Omental fat pad (tissue), 3 donors: ENCODE measurements at regions not wholly inside any gene's neighbourhood (a gene's known extent, or its start where the extent isn't known, plus 50 kb on each side); places are given as distances from the start of the nearest gene placed in this dataset.

Source experiments
- ATAC-seq: fragments of 150-250 bp; one replicate; pipeline ENCODE4 v1.9.1; 2016; ENCODE audit warnings: mild to moderate bottlenecking, moderate library complexity; ENCODE audit not compliant: low FRiP score
- DNase-seq: peaks from one replicate; pipeline ENCODE4 v3.0.0-alpha.2; 2019; ENCODE audit warnings: low spot score
- TF ChIP-seq, protein P1 (sequence below), 3 donors: fragments of 450-650 bp; IDR thresholded peaks; one replicate each; pipeline ENCODE4 v1.5.1; 2016 to 2017; ENCODE audit warnings: antibody characterized with exemption in 3 of 3, mild to moderate bottlenecking in 3 of 3, moderate library complexity in 2 of 3

DNA sequence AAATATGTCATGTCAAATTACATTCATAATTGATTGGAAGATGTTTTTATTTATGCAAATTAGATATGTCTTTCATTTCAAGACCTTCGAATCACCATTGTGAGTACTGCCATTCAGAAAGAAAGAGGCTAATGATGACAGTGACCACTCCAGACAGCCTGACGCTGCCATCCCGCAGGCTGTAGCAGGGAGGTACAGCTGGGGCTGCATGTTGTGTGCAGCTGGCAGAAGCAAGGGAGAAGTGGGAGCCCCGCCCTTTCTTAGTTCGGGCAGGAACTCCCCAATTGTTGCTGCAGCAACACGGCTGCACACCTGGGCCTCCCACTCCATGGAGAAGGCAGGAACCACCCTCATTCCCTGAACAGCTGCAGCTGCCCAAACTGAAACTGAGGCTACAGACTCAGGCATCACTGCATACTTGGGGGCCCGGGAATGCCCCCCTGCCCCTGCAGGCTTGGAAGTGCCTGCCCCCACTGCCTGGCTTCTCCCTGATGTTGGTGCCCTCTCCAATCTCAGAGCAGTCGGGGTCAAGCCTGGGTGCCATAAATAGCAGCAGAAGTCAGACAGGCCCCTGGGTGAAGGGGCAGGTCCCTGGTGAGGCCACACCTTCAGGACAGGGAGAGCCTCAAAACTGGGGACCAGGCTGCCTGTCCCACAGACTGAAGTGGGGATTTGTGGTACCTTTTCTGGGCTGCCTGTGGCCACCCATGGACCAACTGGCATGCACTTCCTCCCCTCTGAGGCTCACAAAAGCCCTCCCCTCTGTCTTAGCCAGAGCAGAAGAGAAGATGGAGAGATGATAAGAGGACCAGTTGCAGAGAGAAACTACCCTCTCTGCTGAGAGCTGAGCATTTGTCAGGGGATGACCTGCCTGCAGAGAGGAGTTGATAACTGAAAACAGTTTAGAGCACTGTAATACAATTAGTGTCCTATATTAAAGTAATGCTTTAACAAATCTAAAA is 964.6 kb downstream of the SI start:
- DNase-seq: no peak
- ATAC-seq: no peak
- TF ChIP-seq, protein P1, sequence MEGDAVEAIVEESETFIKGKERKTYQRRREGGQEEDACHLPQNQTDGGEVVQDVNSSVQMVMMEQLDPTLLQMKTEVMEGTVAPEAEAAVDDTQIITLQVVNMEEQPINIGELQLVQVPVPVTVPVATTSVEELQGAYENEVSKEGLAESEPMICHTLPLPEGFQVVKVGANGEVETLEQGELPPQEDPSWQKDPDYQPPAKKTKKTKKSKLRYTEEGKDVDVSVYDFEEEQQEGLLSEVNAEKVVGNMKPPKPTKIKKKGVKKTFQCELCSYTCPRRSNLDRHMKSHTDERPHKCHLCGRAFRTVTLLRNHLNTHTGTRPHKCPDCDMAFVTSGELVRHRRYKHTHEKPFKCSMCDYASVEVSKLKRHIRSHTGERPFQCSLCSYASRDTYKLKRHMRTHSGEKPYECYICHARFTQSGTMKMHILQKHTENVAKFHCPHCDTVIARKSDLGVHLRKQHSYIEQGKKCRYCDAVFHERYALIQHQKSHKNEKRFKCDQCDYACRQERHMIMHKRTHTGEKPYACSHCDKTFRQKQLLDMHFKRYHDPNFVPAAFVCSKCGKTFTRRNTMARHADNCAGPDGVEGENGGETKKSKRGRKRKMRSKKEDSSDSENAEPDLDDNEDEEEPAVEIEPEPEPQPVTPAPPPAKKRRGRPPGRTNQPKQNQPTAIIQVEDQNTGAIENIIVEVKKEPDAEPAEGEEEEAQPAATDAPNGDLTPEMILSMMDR (IDR thresholded peaks at IDR 0.05): no peak

DNA sequence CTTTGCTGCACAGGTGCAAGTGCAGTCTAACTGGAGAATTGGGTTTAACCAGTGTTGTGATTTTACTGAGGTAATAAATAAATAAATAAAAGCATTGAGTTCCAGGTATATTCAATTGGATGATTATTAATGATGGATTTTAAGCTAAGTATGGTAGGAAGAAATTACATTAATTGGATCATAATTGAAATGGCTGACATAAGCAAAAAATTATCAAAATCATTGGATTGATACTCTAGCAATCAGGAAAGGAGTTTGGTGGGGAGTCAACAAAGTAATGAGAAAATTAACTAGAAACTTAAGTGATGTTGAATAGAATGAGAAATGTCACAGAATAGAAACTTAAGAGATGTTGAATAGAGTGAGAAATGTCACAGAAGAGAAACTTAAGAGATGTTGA is 981.9 kb downstream of the SI start:
- TF ChIP-seq, protein P1 (IDR thresholded peaks at IDR 0.05): no peak
- no peak for ATAC-seq
- no peak for DNase-seq

DNA sequence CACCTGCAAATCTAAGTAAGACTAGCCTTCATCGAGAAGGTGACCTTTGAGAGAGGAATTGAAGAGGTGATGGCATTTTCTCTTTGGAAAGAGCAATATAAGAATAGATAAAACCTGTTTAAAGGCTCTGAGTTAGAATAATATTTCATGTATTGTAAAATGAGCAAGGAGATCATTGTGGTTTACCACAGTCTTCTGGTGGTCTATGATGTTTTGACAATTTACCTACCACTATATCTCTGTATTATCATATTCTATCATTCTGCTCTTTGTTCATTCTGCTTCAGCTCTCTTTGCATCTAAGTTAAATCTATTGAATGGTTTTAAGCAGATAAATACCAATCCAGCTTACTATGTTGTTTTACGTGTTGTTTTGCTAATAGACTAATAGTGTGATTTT is 982.3 kb downstream of the SI start:
- TF ChIP-seq, protein P1 (IDR thresholded peaks at IDR 0.05): no peak
- ATAC-seq (no peak), DNase-seq (no peak)

DNA sequence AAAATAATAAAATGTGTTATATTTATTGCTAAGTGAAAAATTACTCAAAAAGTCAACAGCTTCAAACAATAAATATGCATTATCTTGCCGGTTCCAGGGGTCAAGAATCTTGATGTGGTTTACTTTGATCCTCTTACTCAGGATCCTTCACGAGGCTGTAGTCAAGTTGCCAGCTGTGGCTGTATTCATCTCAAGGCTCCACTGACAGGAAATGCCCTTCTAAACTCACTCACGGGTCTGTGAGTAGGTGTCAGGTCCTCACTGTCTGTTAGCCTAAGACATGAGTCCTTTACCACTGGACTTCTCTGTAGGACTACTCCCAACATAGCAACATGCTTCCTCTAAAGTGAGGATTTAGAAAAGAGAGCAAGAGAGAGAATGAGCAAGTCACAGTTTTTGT is 983.0 kb downstream of the SI start:
- TF ChIP-seq, protein P1 (IDR thresholded peaks at IDR 0.05): no peak
- no peak for ATAC-seq
- no peak for DNase-seq

GRCh38 chr3:164094546-164094945 is 983.8 kb downstream of the SI start:
- DNase-seq (no peak), ATAC-seq (no peak)
- TF ChIP-seq, protein P1 (IDR thresholded peaks at IDR 0.05): no peak

DNA sequence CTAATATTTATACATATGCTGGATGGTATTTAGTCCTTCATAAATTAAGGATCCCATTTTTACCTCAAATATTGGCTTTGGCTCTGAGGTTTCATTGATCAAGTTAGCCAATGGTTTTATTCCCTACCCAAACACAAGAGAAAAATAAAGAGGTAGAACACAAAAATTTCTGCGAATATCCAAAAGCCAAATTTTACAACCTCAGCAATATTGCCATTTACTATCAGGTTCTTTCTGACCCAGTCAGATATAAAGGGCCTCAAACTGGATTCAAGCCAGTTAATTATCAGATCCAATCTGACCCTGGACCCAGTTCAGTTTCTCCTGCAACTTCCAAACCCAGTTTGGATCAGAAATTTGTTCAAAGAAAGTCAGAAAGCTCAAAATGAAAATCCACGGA is 998.1 kb downstream of the SI start:
- ATAC-seq (no peak), DNase-seq (no peak)
- TF ChIP-seq, protein P1 (IDR thresholded peaks at IDR 0.05): no peak

- TF ChIP-seq, protein P1 (IDR thresholded peaks at IDR 0.05): no peak
- no peak for ATAC-seq
- DNase-seq: no peak
Measured at GRCh38 chr3:164064298-164064697, 1014.0 kb downstream of the SI start.
